ENCODE measurements at regions not wholly inside any gene's neighbourhood (a gene's known extent, or its start where the extent isn't known, plus 50 kb on each side); places are given as distances from the start of the nearest gene placed in this dataset.

DNA sequence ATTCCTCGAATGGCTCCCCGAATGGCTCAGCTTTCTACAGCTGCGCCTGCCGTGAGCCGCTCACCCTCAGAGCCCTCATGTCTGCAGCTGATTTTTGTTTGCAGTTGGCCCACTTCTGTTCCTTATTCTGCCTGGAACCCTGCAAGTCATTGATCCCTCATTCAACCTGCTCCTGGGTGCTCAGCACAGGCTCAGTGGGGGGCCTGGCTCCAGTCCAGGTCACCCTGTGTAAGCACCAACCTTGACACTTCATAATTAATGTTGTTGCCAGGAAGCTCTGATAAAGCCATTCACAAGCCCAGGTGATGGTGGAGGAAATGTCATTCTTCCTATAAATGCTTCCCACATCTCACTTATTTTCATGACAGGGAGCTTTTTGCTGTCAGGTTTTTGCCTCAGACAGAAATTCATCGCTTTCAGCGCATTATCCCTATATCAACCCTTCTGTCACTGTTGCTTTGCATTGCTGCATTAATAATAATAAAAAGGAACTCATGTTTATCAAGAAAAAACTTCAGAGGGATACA is 85.7 kb downstream of the F11 start (continued):
- TF ChIP-seq, protein P1, sequence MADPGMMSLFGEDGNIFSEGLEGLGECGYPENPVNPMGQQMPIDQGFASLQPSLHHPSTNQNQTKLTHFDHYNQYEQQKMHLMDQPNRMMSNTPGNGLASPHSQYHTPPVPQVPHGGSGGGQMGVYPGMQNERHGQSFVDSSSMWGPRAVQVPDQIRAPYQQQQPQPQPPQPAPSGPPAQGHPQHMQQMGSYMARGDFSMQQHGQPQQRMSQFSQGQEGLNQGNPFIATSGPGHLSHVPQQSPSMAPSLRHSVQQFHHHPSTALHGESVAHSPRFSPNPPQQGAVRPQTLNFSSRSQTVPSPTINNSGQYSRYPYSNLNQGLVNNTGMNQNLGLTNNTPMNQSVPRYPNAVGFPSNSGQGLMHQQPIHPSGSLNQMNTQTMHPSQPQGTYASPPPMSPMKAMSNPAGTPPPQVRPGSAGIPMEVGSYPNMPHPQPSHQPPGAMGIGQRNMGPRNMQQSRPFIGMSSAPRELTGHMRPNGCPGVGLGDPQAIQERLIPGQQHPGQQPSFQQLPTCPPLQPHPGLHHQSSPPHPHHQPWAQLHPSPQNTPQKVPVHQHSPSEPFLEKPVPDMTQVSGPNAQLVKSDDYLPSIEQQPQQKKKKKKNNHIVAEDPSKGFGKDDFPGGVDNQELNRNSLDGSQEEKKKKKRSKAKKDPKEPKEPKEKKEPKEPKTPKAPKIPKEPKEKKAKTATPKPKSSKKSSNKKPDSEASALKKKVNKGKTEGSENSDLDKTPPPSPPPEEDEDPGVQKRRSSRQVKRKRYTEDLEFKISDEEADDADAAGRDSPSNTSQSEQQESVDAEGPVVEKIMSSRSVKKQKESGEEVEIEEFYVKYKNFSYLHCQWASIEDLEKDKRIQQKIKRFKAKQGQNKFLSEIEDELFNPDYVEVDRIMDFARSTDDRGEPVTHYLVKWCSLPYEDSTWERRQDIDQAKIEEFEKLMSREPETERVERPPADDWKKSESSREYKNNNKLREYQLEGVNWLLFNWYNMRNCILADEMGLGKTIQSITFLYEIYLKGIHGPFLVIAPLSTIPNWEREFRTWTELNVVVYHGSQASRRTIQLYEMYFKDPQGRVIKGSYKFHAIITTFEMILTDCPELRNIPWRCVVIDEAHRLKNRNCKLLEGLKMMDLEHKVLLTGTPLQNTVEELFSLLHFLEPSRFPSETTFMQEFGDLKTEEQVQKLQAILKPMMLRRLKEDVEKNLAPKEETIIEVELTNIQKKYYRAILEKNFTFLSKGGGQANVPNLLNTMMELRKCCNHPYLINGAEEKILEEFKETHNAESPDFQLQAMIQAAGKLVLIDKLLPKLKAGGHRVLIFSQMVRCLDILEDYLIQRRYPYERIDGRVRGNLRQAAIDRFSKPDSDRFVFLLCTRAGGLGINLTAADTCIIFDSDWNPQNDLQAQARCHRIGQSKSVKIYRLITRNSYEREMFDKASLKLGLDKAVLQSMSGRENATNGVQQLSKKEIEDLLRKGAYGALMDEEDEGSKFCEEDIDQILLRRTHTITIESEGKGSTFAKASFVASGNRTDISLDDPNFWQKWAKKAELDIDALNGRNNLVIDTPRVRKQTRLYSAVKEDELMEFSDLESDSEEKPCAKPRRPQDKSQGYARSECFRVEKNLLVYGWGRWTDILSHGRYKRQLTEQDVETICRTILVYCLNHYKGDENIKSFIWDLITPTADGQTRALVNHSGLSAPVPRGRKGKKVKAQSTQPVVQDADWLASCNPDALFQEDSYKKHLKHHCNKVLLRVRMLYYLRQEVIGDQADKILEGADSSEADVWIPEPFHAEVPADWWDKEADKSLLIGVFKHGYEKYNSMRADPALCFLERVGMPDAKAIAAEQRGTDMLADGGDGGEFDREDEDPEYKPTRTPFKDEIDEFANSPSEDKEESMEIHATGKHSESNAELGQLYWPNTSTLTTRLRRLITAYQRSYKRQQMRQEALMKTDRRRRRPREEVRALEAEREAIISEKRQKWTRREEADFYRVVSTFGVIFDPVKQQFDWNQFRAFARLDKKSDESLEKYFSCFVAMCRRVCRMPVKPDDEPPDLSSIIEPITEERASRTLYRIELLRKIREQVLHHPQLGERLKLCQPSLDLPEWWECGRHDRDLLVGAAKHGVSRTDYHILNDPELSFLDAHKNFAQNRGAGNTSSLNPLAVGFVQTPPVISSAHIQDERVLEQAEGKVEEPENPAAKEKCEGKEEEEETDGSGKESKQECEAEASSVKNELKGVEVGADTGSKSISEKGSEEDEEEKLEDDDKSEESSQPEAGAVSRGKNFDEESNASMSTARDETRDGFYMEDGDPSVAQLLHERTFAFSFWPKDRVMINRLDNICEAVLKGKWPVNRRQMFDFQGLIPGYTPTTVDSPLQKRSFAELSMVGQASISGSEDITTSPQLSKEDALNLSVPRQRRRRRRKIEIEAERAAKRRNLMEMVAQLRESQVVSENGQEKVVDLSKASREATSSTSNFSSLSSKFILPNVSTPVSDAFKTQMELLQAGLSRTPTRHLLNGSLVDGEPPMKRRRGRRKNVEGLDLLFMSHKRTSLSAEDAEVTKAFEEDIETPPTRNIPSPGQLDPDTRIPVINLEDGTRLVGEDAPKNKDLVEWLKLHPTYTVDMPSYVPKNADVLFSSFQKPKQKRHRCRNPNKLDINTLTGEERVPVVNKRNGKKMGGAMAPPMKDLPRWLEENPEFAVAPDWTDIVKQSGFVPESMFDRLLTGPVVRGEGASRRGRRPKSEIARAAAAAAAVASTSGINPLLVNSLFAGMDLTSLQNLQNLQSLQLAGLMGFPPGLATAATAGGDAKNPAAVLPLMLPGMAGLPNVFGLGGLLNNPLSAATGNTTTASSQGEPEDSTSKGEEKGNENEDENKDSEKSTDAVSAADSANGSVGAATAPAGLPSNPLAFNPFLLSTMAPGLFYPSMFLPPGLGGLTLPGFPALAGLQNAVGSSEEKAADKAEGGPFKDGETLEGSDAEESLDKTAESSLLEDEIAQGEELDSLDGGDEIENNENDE (IDR thresholded peaks at IDR 0.05; ENCODE audit: insufficient replicate concordance, low read length) = no peak
- TF ChIP-seq RFX5 (IDR thresholded peaks at IDR 0.05; ENCODE audit: borderline replicate concordance, low read depth, low read length) = no peak
- no peak for TF ChIP-seq SP4 (IDR thresholded peaks at IDR 0.05; ENCODE audit: low read length)
- TF ChIP-seq E2F6 (IDR thresholded peaks at IDR 0.05) = no peak
- TF ChIP-seq ATF2 (IDR thresholded peaks at IDR 0.05; ENCODE audit: low read length) = no peak
- no peak for TF ChIP-seq HDAC6 (IDR thresholded peaks at IDR 0.05; ENCODE audit: low read depth, low read length)
- TF ChIP-seq POLR2AphosphoS5 (IDR thresholded peaks at IDR 0.05; ENCODE audit: low read depth, low read length) = no peak
- no peak for TF ChIP-seq RXRA (IDR thresholded peaks at IDR 0.05; ENCODE audit: insufficient read depth, low read depth, low read length)
- no peak for TF ChIP-seq SIX5 (IDR thresholded peaks at IDR 0.05; ENCODE audit: low read depth, low read length)
- no peak for TF ChIP-seq NRF1 (IDR thresholded peaks at IDR 0.05; ENCODE audit: low read depth, low read length)
